ENCODE measurements at regions not wholly inside any gene's neighbourhood (a gene's known extent, or its start where the extent isn't known, plus 50 kb on each side); places are given as distances from the start of the nearest gene placed in this dataset.

DNA sequence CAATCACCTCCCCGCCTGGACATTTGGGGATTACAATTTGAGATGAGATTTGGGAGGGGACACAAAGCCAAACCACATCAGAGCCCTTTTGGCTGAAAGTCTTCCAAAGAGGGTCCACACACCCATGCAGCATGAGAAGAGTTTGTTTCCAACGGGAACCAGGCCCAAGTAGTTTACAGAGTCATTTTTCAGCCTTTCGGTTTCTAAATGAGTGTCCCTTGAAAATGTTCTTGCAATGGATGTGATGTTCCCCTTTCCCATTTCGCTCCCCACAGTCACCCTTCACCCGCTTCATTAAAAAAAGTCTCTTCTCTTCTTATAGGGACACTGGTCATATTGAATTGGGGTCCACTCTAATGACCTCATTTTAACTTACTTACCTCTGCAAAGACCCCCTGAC is 157.4 kb downstream of the ARL4C start:
- TF ChIP-seq, protein P1, sequence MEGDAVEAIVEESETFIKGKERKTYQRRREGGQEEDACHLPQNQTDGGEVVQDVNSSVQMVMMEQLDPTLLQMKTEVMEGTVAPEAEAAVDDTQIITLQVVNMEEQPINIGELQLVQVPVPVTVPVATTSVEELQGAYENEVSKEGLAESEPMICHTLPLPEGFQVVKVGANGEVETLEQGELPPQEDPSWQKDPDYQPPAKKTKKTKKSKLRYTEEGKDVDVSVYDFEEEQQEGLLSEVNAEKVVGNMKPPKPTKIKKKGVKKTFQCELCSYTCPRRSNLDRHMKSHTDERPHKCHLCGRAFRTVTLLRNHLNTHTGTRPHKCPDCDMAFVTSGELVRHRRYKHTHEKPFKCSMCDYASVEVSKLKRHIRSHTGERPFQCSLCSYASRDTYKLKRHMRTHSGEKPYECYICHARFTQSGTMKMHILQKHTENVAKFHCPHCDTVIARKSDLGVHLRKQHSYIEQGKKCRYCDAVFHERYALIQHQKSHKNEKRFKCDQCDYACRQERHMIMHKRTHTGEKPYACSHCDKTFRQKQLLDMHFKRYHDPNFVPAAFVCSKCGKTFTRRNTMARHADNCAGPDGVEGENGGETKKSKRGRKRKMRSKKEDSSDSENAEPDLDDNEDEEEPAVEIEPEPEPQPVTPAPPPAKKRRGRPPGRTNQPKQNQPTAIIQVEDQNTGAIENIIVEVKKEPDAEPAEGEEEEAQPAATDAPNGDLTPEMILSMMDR (IDR thresholded peaks at IDR 0.05; ENCODE audit: low read depth, low read length), result no peak
- Histone ChIP-seq H3K4me3 (ENCODE audit: low read depth, low read length) (no peak overlapping the region), H3K27ac (ENCODE audit: low read depth, low read length) (no peak overlapping the region), H3K9me3 (ENCODE audit: control insufficient read depth, insufficient read depth, low read length) (no peaks in the 10 kb centered on the region; the same call in 1 of the 2 replicates), H3K27me3 (ENCODE audit: control insufficient read depth, insufficient read depth, low read length) (no peaks in the 10 kb centered on the region)
- ChIA-PET CTCF (no interaction called here), POLR2A (no interaction called here)
- DNase-seq (ENCODE audit: low read depth, low spot score), result no peak

DNA sequence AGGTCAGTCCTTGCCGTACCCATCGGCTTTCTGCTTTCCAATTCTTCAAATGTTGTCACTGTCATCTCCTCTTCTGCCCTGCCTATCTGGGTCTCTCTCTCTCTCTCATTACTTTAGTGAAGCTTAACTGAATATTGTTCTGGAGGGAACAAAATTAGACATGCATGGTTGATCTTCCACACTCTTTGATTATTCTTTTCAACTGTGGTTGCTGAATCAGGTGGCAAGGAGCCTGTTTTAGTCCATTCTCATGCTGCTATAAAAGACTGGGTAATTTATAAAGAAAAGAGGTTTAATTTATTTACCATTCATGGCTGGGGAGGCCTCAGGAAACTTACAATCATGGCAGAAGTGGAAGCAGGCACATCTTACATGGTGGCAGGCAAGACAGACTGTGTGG is 157.9 kb downstream of the ARL4C start:
- DNase-seq (ENCODE audit: low read depth, low spot score), result no peak
- ChIA-PET POLR2A (no interaction called here), CTCF (no interaction called here)
- TF ChIP-seq, protein P1 (IDR thresholded peaks at IDR 0.05; ENCODE audit: low read depth, low read length), result no peak
- Histone ChIP-seq H3K27ac (ENCODE audit: low read depth, low read length) (no peak overlapping the region), H3K27me3 (ENCODE audit: control insufficient read depth, insufficient read depth, low read length) (no peaks in the 10 kb centered on the region), H3K9me3 (ENCODE audit: control insufficient read depth, insufficient read depth, low read length) (no peaks in the 10 kb centered on the region; the same call in 1 of the 2 replicates), H3K4me3 (ENCODE audit: low read depth, low read length) (no peak overlapping the region)

DNA sequence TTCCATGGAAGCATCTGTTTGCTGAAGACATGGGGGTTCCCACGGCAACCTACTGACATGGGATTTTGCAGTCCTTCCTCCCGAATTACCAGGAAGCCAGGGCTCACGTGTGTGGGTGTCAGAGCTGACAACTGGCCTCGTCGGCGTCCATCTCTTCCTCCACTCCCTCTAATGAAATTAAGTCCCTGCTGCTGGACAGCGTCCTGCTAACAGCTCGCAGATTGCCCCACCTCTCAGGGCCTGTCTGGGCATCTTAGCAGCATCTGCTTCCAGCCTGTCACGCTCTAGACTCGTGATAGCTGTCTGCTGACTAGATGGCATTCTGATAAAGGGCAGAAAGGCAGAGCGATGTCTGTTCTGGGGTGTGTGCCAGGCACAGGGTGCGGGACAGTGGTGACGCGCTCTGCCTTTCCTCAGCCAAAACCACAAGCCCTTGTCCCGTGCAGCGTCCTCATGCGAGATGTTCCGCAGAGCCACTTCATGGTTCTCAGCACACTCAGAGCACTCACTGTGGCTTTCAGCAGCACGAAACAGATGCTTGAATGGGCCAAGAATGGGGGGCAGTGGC is 161.1 kb downstream of the ARL4C start:
- Histone ChIP-seq H3K9me3 (ENCODE audit: control insufficient read depth, insufficient read depth, low read length) (no peaks in the 10 kb centered on the region; the same call in 1 of the 2 replicates), H3K4me3 (ENCODE audit: low read depth, low read length) (0 out of 2 replicates have a peak overlapping the region, but pooled peaks have one; percentile 7), H3K27me3 (ENCODE audit: control insufficient read depth, insufficient read depth, low read length) (peaks cover 5% of the 10 kb centered on the region), H3K27ac (ENCODE audit: low read depth, low read length) (peak overlapping the region; percentile 31)
- POLR2A ChIA-PET, result interaction anchor here (0.9 kb wide), 1 partner anchor 160 kb away, joined by 3 read pairs; no protein-coding TSS in a partner anchor
- CTCF ChIA-PET, result interaction anchor here (0.6 kb wide), 1 partner anchor 200 kb away, joined by 3 read pairs; no protein-coding TSS in a partner anchor
- DNase-seq (ENCODE audit: low read depth, low spot score), result no peak
- TF ChIP-seq, protein P1 (IDR thresholded peaks at IDR 0.05; ENCODE audit: low read depth, low read length), result no peak

DNA sequence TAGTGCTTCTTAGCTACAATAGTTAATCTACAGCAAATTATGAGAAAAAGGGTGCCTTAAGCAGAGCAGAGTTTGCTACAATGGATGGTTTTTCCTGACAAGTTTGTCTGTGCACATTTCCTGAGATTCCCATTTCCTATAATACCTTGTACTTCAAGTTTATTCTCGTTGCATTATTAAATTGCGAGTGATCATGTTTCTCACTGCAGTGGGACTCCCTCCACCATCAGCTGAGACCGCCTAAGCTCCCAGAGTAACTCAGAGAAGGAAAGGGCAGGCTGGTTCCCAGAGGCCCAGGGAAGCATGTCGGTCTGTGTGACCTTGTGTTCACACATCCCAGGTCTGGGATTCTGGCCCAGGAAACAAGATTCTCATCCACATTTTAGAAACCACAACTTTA is 162.1 kb downstream of the ARL4C start:
- TF ChIP-seq, protein P1 (IDR thresholded peaks at IDR 0.05; ENCODE audit: low read depth, low read length), result no peak
- Histone ChIP-seq H3K27me3 (ENCODE audit: control insufficient read depth, insufficient read depth, low read length) (peaks cover 5% of the 10 kb centered on the region), H3K9me3 (ENCODE audit: control insufficient read depth, insufficient read depth, low read length) (no peaks in the 10 kb centered on the region; the same call in 1 of the 2 replicates), H3K27ac (ENCODE audit: low read depth, low read length) (no peak overlapping the region), H3K4me3 (ENCODE audit: low read depth, low read length) (no peak overlapping the region)
- DNase-seq (ENCODE audit: low read depth, low spot score), result no peak
- CTCF ChIA-PET, result no interaction called here
- POLR2A ChIA-PET, result no interaction called here

DNA sequence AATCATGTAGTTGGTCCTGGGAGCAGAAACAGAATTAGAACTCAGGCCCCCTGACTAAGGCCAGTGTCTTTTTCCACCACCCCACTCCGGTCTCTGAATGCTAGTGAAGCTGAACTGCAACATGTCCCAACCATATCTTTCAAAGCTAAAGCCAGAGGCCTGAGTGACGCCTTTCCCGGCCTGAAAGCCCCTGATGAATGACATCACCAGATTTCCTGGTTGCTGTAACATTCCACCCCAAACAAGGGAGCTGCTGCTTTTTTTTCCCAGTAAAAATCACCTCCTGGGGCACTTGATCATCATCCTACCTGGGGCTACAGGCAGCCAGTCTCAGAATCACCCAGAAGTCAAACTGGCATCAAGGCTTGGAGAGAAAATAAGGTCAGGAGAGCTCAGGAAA is 162.7 kb downstream of the ARL4C start:
- H3K4me3 ChIP-seq (ENCODE audit: low read depth, low read length), result no peak overlapping the region
- no peak for DNase-seq (ENCODE audit: low read depth, low spot score)
- no peak overlapping the region for H3K27ac ChIP-seq (ENCODE audit: low read depth, low read length)
- TF ChIP-seq, protein P1 (IDR thresholded peaks at IDR 0.05; ENCODE audit: low read depth, low read length), result no peak
- ChIA-PET CTCF (no interaction called here), POLR2A (interaction anchor here (0.6 kb wide), 1 partner anchor 162 kb away, joined by 6 read pairs; no protein-coding TSS in a partner anchor)
- peaks cover 5% of the 10 kb centered on the region for H3K27me3 ChIP-seq (ENCODE audit: control insufficient read depth, insufficient read depth, low read length)
- H3K9me3 ChIP-seq (ENCODE audit: control insufficient read depth, insufficient read depth, low read length), result no peaks in the 10 kb centered on the region; the same call in 1 of the 2 replicates
